ENCODE measurements at regions not wholly inside any gene's neighbourhood (a gene's known extent, or its start where the extent isn't known, plus 50 kb on each side); places are given as distances from the start of the nearest gene placed in this dataset.
A peak's percentile ranks its signal among the peaks of the same experiment; 100 is the strongest.

- Histone ChIP-seq H3K27me3 (no peaks in the 10 kb centered on the region), H3K9me3 (no peaks in the 10 kb centered on the region), H3K4me1 (peaks cover 0 to 13% (median 0%) of the 10 kb centered on the region in 4 donors), H3K36me3 (no peaks in the 10 kb centered on the region), H3K27ac (no peak overlapping the region), H3K4me3 (no peak overlapping the region)
- no peak for DNase-seq (ENCODE audit: low spot score in 2 of 2)
- TF ChIP-seq CTCF (IDR thresholded peaks at IDR 0.05) (no peak), EP300 (IDR thresholded peaks at IDR 0.05) (no peak), POLR2A (IDR thresholded peaks at IDR 0.05) (no peak)
- 96% methylated on average over 3 of the region's 3 CpGs for WGBS, 2 donors
Observed at GRCh38 chr3:23127196-23127595, 75.9 kb upstream of the UBE2E2 start.

GRCh38 chr3:23128655-23129054 lies 74.5 kb upstream of the UBE2E2 start:
- Histone ChIP-seq H3K36me3 (no peaks in the 10 kb centered on the region), H3K27me3 (no peaks in the 10 kb centered on the region), H3K4me1 (peaks cover 0 to 13% (median 0%) of the 10 kb centered on the region in 4 donors), H3K4me3 (peak overlapping the region in 1 of 4 donors; percentile 21), H3K27ac (peak overlapping the region in 3 of 4 donors; percentile 1 to 73 (median 71)), H3K9me3 (no peaks in the 10 kb centered on the region)
- TF ChIP-seq EP300 (IDR thresholded peaks at IDR 0.05) (no peak), POLR2A (IDR thresholded peaks at IDR 0.05) (no peak), CTCF (IDR thresholded peaks at IDR 0.05) (no peak)
- 49 to 50% methylated on average over 2 of the region's 2 CpGs for WGBS, 2 donors
- DNase-seq (ENCODE audit: low spot score in 2 of 2) = no peak

GRCh38 chr3:23129117-23129516 lies 74.0 kb upstream of the UBE2E2 start:
- Histone ChIP-seq H3K27ac (peak overlapping the region in 3 of 4 donors; percentile 1 to 73 (median 71)), H3K4me3 (peak overlapping the region in 2 of 4 donors; percentile 18 to 21), H3K36me3 (no peaks in the 10 kb centered on the region), H3K9me3 (no peaks in the 10 kb centered on the region), H3K4me1 (peaks cover 0 to 13% (median 0%) of the 10 kb centered on the region in 4 donors), H3K27me3 (no peaks in the 10 kb centered on the region)
- DNase-seq (ENCODE audit: low spot score in 2 of 2) = no peak
- 36 to 60% methylated on average over 4 of the region's 4 CpGs for WGBS, 2 donors
- TF ChIP-seq POLR2A (IDR thresholded peaks at IDR 0.05) (no peak), CTCF (IDR thresholded peaks at IDR 0.05) (no peak), EP300 (IDR thresholded peaks at IDR 0.05) (no peak)

DNA sequence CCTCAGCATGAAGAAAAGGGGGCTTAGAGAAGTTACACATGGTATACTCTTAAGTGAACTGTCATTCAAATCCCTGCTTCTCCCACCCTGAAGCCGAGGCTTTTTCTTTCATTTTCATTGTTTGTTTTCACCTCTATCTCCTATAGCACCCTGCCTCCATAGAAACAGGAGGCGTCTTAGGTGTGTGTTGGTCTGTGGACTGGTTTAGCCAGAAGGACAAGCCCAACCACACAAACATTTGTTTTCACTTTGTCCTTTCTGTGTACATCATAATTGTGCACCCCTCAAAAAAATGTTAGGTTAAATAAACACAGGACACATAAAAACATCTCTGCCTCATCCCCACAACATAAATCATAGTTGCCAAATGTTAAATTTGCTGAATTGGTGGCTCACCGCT lies 73.3 kb upstream of the UBE2E2 start:
- peak overlapping the region in 2 of 4 donors; percentile 71 to 73 for H3K27ac ChIP-seq
- peak overlapping the region in 1 of 4 donors; percentile 21 for H3K4me3 ChIP-seq
- WGBS, 2 donors = 58 to 61% methylated on average over 3 of the region's 3 CpGs
- H3K4me1 ChIP-seq = peaks cover 0 to 13% (median 0%) of the 10 kb centered on the region in 4 donors
- H3K27me3 ChIP-seq = no peaks in the 10 kb centered on the region
- H3K36me3 ChIP-seq = no peaks in the 10 kb centered on the region
- H3K9me3 ChIP-seq = no peaks in the 10 kb centered on the region
- TF ChIP-seq CTCF (IDR thresholded peaks at IDR 0.05) = no peak
- TF ChIP-seq POLR2A (IDR thresholded peaks at IDR 0.05) = no peak
- TF ChIP-seq EP300 (IDR thresholded peaks at IDR 0.05) = no peak
- DNase-seq (ENCODE audit: low spot score in 2 of 2) = no peak

- H3K4me1 ChIP-seq = peaks cover 0 to 13% (median 0%) of the 10 kb centered on the region in 4 donors
- no peaks in the 10 kb centered on the region for H3K36me3 ChIP-seq
- no peak overlapping the region for H3K27ac ChIP-seq
- no peak overlapping the region for H3K4me3 ChIP-seq
- TF ChIP-seq CTCF (IDR thresholded peaks at IDR 0.05) (no peak), POLR2A (IDR thresholded peaks at IDR 0.05) (no peak), EP300 (IDR thresholded peaks at IDR 0.05) (no peak)
- WGBS, 2 donors = 86 to 90% methylated on average over 4 of the region's 4 CpGs
- no peaks in the 10 kb centered on the region for H3K27me3 ChIP-seq
- no peak for DNase-seq (ENCODE audit: low spot score in 2 of 2)
- H3K9me3 ChIP-seq = no peaks in the 10 kb centered on the region
Observed at GRCh38 chr3:23130406-23130805, 72.7 kb upstream of the UBE2E2 start.
